Fibroblast of skin of right quadriceps (primary cell): ENCODE measurements at regions not wholly inside any gene's neighbourhood (a gene's known extent, or its start where the extent isn't known, plus 50 kb on each side); places are given as distances from the start of the nearest gene placed in this dataset.
A peak's percentile ranks its signal among the peaks of the same experiment; 100 is the strongest.
"Not testable (repeated sequence)": the region's sequence is repeated elsewhere in the genome, so short reads cannot be mapped to it uniquely, and the experiment has no call there.

Experiments used
- DNase-seq: peaks from one replicate; pipeline ENCODE4 v3.0.0-alpha.2; 2013

GRCh38 chr5:67864335-67864734 is 351.2 kb upstream of the PIK3R1 start:
- DNase-seq = not testable (repeated sequence)

DNA sequence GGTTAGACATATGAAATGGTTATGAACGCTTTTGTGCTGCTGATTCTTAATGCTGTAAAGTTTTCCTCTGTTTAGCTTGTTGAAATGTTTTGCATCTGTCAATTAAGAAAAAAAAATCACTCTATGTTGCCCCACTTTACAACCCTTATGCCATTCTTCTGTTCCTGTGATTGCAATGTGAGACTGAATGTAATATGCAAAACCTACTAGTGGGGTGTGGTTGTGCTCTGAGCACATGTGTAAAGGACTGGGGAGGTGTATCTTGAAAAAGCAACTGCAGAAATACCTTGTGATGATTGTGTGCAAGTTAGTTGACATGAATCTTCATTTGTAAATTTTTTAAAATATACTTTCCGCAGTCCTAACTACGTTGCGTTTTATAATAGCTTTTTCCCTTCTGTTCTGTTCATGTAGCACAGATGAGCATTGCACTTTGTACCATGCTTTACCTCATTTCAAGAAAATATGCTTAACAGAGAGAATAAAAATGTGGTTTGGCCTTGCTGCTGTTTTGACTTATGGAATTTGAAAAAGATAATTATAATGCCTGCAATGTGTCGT is 357.0 kb upstream of the PIK3R1 start:
- DNase-seq = no peak

GRCh38 chr5:67857502-67857901 is 358.1 kb upstream of the PIK3R1 start:
- DNase-seq = no peak

GRCh38 chr5:67855523-67855922 is 360.0 kb upstream of the PIK3R1 start:
- no peak for DNase-seq

- DNase-seq = not testable (repeated sequence)
These were observed 364.6 kb upstream of the PIK3R1 start for GRCh38 chr5:67850906-67851305.

DNA sequence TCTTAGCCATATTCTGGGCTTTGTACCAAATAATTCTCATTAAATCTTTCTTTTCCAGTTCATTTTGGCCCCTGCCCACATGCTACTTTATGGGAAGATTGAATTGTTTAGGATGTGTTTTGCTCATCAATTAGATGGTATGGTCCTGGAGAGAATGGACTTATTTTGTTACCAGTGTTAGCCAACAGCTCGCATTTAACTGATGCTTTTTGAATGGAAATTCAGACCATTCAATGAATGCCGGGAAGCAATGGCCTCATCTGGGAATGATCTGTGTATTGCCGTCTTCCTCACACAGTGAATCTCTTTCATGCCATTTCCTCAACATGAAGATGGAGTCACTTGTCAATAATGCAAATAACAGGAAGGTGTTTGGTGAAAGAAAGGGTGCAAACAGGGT is 370.6 kb upstream of the PIK3R1 start:
- no peak for DNase-seq

- peak; percentile 8 for DNase-seq
These were observed 372.8 kb upstream of the PIK3R1 start for GRCh38 chr5:67842806-67843205.

DNA sequence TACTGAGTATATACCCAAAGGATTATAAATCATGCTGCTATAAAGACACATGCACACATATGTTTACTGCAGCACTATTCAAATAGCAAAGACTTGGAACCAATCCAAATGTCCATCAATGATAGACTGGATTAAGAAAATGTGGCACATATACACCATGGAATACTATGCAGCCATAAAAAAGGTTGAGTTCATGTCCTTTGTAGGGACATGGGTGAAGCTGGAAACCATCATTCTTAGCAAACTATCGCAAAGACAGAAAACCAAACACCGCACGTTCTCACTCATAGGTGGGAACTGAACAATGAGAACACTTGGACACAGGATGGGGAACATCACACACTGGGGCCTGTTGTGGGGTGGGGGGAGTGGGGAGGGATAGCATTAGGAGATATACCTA is 378.3 kb upstream of the PIK3R1 start:
- DNase-seq = not testable (repeated sequence)

- peak; percentile 9 for DNase-seq
These were observed 379.1 kb upstream of the PIK3R1 start for GRCh38 chr5:67836496-67836895.

DNA sequence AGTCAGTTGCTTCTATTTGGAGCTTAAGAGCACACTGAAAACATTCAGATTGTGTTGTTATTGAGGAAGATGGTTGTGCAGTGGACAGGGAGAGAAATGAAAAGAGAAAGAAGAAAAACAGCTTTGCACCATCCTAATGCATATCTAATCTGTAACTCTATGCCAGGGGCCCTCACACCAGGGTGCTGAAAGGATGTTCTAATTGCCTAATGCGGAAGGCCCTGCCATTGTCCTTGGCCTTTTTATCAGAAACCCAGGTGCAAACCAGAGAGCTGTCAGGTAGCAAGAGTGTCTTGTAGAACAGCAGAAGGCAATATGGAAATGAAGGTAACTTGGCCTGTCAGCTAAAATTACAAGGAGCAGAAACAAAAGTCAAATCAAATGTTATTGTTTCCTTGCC is 384.5 kb upstream of the PIK3R1 start:
- no peak for DNase-seq

DNA sequence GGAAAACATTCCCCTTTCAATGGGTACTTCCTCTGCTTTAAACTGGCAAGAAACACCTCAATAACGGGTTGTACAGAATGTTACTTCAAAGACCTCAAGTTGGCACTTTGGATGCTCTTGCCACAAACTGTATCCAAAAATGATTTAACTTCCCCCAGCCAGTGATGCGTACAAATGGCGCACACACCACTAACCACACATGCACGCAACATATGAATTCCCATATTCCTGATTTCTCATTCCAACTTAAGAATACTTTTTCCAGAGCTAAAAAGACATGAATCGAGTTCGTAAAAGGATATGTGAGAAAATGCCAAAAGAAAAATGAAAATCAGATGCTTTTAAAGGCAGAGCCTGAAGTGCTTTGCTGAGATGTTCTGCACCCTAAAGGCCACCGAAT is 388.0 kb upstream of the PIK3R1 start:
- peak; percentile 5 for DNase-seq

DNA sequence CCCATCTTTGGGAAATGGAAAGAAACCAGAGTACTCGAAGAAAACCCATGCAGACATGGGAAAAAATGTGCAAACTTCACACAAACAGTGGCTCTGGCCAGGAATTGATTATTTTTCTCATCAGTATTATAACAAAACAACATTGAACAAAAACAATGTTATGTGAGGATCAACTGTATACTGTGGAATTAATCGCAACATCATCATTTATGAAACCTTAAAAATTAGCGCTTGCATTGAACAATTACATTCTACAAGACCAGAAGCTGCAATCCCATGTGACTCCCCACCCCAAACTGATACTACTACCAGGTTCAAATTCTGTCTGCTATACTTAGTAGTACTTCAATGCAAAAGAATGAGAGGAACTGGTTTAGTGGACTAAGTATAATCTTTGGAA is 390.7 kb upstream of the PIK3R1 start:
- no peak for DNase-seq

GRCh38 chr5:67817652-67818051 is 397.9 kb upstream of the PIK3R1 start:
- no peak for DNase-seq

GRCh38 chr5:67816456-67816855 is 399.1 kb upstream of the PIK3R1 start:
- peak; percentile 2 for DNase-seq

GRCh38 chr5:67815455-67816391 is 399.8 kb upstream of the PIK3R1 start:
- DNase-seq = peak; percentile 46

DNA sequence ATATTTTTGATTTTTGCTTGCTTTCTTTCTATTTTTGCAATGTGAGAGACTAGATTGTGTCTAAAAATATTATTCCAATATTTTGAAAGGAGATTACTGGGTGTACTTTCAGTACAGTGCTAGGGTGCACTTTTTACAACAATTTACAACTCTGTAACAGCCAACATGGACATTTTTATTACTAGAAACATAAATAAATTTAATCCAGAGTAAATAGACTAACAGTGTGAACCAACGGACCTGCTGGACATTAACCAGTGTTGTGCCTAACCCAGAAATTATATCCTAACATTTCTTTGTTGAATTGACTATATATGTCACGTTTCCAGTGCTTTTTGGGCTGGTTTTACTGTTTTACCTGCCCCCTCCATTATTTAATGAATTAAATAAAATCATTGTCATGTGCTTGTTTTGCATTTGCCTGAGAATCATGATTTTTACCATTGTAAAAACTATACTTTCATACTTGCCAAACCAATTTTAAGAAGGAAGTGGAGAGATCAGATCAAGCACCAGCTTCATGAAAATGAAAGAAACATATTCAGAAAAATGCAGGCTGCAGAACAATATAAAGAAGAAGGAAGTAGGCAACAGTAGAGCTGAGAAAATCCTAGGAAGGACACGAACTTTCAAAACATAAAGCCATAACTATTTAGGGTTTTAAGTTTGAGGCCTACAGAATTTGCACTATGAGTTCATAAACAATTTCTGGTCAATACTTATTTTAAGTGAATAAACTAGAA is 400.8 kb upstream of the PIK3R1 start:
- DNase-seq = no peak

DNA sequence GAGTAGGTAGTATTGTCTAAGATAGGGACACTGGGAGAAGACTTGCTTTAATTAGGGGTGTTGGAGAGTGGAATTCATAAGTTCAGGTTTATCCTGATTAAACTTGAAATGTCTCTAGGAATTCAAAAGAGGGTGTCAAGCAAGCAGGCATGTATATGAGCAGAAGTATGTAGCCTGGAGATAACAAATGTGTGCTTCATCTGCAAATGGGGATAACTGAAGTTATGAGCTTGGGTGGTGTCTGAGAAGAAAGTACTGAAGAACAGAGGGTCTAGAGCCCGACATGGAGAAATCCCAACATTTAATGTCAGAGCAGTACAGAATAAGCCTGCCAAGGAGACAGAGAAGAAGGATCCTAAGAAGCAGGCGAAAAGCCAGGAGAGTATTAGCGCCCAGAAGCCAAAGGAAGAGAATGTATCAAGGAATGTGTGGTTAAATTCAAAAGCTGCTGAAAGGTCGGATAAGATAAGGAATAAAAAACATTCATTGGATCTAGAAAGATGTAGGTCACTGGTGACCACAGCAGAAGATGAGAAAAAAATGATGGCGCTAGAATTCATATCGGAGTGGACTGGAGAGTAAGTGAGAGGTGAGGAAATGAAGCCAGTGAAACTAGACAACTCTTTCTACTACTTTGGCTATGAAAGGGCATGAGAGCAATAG is 401.5 kb upstream of the PIK3R1 start:
- peak; percentile 17 for DNase-seq

DNA sequence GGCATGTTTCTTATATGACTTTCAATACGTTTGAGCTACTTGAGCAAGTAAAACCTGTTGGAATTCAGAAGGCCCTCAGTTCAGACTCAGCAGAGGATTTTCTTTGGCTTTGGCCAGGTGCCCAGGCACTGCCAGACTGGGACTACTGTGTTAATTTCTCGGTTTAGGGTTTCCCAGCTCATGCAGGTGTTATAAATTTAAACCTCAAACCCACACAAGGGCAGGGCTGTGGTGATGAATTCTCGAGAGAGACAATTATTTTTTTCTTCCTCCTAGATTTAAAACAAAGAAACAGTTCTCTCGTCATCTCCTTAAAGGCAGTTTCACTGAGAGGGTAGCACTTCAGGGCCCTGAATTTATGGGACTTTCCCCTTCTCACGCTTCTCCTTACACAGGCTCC is 406.0 kb upstream of the PIK3R1 start:
- peak; percentile 2 for DNase-seq

- DNase-seq = peak; percentile 2
These were observed 407.2 kb upstream of the PIK3R1 start for GRCh38 chr5:67808340-67808739.

GRCh38 chr5:67807439-67807888 is 408.1 kb upstream of the PIK3R1 start:
- no peak for DNase-seq

- no peak for DNase-seq
These were observed 408.7 kb upstream of the PIK3R1 start for GRCh38 chr5:67806654-67807438.

GRCh38 chr5:67805666-67806348 is 409.7 kb upstream of the PIK3R1 start:
- no peak for DNase-seq
